ENCODE measurements at regions not wholly inside any gene's neighbourhood (a gene's known extent, or its start where the extent isn't known, plus 50 kb on each side); places are given as distances from the start of the nearest gene placed in this dataset.
"Not testable (repeated sequence)": the region's sequence is repeated elsewhere in the genome, so short reads cannot be mapped to it uniquely, and the experiment has no call there.

DNA sequence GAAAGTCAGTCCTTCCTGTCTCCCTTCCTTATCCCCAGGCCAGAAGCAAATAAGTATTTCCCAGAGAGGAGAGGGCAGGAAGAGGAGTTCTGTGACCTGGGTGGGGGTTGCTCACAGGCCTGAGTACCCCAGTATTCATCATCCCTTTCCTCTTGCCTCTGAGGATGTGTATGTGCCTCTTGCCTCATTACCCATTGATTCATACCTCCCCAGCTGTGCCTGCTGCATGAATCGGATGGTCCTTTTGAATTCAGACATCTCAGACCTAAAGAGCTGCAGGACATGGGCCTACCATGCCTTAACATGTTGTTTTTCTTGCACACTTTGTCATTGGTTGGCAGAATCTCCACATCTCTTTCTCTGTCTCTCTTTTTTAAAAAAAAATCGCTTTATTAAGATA is 112.8 kb upstream of the SHB start:
- no peak for DNase-seq

DNA sequence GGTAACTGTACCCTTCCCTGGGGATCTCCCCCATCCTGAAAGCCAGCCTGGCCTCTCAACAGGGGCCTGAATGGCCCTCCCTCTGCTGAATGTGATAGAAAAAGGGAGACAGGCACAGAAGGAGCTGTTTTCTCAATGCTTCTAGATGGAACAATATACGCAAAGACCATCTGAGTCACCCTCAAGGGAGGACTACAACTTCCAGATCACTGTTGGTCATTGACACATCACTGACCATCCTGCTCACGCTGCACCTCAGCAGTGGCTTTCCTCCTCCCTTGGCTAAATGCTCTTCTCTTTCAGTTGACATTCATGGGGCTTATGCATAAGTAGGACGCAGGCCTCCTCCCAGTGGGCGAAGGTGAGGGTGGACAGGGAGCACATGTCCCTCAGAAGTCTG is 112.2 kb upstream of the SHB start:
- DNase-seq: no peak

DNA sequence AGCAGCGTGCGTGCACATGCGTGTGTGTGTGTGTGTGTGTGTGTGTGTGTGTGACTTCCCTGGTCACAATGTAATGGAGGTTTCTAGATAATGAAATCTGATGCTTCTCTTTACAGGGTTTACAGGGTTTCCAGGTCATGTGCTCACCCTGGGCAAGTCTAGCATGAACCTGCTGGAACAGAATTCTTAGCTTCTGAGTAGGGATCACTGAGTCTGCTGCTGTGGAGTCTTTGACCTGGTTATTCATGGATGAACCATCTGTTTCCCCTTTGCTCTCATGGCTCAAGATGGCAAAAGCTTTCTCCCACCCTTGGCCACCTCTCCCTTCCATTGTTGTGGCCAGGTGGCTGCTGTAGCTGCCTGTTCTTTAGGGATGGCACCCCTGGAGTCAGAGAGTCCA is 111.6 kb upstream of the SHB start:
- no peak for DNase-seq

GRCh38 chr9:38179965-38180364 is 110.9 kb upstream of the SHB start:
- no peak for DNase-seq

DNA sequence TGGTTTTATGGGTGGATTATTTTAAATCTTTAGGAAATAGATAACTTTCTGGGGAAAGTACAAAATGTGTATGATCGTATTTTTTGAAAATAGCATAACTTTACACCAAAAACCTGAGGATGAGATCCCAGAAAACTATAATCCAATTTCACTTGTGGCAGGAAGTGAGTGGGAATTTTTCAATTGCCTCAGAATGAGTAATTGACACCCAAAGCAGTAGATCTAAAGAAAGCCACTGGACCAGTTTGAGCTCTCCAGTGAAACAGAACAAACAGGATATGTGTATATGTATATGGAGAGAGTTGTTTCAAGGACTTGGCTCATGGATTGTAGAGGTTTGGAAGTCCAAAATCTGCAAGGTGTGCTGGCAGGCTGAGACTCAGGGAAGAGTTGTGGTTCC is 109.2 kb upstream of the SHB start:
- DNase-seq: no peak

GRCh38 chr9:38177680-38178079 is 108.7 kb upstream of the SHB start:
- DNase-seq: no peak

- no peak for DNase-seq
Observed at GRCh38 chr9:38176251-38176650, 107.2 kb upstream of the SHB start.

DNA sequence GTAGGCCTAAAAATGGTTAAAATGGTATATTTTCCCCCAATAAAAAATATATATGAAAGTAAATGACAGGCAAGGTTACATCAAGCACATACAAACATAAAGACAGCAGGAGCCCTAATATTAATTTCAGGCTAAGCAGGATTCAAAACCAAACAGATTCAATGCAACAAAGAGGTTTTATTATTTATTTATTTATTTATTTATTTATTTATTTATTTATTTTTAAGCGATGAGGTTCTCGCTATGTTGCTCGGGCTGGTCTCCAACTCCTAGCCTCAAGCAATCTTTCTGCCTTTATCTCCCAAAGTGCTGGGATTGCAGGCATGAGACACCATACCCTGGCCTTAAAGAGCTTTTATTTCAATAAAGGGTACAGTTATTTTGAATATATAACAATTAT is 106.4 kb upstream of the SHB start:
- DNase-seq: no peak

DNA sequence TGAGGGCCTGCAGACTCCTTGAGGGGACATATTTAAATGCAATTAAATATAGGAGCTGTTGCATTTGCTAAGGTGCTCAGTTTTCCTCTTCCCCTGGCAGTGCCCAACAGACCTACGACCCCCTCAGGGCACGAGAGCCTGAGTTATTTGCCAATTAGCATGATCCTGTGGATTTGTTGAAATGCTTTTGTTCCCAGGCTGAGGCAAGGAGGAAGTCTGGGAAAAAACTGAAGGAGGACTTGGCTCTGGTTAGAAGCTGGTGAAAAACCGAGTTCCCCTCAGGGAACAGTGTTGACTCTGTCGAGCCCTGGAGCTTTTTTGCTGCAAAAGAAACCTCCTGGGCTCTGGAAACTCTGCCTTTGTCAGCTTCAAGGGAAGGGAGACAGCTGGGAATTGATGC is 103.6 kb upstream of the SHB start:
- DNase-seq: peak; percentile 51

DNA sequence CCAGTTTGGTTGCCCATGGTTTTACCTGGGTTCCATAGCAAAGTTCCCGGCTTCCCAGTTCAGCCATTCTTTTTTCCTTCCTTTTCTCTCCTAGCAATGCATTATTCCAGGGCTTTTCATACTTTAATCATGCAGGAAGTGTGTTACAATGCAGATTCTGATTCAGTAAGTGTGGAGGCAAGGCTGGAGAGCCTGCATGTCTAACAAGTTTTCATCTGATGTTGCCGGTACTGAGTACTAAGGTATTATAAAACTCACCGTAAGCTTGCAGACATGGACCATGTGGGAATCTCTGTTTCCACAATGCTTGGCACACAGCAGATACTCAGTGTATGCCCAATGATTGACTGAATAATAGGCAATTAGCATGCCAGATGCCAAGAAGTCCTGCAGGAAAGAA is 102.9 kb upstream of the SHB start:
- no peak for DNase-seq

GRCh38 chr9:38171538-38171884 is 102.5 kb upstream of the SHB start:
- no peak for DNase-seq

DNA sequence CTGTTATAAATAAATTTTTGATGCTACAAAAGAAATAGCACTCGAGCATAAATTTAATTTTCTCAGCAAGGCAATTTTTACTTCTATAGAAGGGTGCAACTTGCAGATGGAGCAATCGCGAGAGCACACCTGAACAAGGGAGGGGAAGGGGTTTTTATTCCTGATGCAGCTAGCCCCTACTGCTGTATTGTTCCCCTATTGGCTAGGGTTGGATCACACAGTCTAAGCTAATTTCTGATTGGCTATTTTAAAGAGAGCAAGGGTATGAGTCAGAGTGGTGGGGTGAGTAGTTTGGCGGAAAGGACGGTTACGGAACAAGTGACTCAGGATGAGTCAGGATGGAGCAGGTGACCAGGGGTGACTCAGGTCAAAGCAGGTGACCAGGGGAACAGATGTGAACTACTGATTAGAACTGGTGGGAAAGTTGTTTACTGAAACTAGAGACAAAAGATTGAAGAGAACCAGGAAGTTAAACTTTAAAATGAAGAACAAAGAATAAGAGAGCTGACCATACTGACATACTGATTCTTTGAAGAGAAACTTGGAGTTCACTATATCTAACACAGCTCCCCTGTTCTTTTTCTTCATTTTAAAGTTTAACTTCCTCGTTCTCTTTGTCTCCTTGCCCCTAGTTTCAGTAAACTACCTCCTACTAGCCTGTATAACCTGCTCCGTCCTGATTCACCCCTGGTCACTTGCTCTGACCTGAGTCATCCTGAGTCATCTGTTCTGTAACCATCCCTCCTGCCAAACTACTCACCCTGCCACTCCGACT is 101.9 kb upstream of the SHB start:
- not testable (repeated sequence) for DNase-seq

GRCh38 chr9:38170155-38170554 is 101.1 kb upstream of the SHB start:
- DNase-seq: not testable (repeated sequence)

DNA sequence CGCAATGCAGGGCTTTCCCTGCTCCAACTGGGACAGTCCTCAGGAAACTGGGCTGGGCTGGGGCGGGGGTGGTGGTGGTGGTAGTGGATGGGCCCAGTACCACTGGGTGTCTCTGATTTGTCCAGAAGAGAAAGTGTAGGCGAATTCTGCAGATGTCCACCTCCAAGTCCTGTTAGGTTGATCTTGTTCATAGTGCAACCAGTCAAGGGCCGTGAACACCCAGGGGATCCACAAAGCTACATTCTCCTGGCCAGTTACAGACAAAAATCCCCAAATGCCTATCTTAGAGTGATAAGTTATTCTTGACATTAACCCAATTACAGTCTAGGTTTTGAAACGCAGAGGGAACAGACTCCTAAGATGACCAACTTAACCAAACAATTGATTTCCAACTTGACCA is 97.5 kb upstream of the SHB start:
- no peak for DNase-seq

GRCh38 chr9:38164659-38165221 is 95.7 kb upstream of the SHB start:
- DNase-seq: no peak

- no peak for DNase-seq
Observed at GRCh38 chr9:38163518-38163917, 94.5 kb upstream of the SHB start.

DNA sequence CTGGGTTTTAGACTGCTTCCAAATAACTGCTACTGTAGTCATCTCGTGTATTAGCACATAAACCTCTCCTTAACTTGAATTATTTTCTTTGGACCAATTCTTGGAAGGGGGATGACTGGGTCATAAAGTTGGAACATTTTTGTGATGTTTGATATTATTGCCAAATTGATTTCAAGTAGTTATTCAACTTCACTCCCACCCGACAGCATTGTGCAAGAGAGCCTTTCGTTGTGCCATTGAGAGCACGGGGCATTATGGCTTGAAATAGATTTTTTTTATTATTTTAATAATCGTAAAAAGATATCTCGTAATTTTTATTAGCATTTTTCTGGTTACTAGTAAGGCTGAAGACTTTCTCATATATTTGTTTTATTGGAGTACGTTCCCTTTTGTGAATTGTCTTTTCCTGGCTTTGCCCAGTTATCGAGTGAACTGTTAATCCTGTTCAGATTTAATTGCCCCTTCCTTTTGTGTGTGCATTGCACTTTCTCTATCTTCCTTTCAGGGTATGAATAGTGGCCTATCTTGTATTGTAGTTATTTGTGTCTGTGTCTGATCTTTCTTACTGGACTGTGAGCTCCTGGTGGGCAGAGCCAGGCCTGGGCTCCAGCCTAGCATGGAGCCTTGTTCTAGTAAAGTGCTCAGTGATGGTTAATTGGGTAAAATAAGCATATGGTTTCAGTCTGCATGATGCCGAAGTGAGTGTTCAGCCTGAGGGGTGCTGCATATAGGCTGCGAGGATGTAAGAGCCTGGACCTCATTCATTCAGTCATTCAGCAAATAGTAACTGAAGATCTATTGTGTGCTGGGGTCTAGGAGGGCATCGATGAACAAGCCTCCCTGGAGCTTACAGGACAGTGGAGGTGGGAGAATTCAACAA is 93.5 kb upstream of the SHB start:
- no peak for DNase-seq

- peak; percentile 71 for DNase-seq
Observed at GRCh38 chr9:38160613-38161215, 91.7 kb upstream of the SHB start.

GRCh38 chr9:38159599-38159998 is 90.6 kb upstream of the SHB start:
- no peak for DNase-seq

DNA sequence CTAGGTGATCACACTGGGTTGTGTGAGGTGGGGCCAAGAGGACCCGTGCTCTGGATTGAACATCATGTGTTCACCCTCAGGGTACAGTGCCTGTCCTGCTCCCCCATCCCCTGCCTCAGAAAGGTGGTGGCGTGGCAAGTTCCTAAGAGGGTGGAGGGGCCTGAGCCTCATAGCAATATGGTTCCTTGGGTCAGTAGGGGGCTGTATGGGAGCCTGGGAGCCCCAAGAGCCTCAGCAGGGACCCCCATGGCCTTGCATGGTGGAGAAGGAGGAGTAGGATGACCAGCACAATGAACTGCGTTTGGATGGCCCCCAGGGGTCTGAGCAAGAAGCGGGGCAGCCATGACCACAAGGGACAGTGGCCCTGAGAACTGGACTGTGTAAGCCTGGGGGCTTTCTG is 89.6 kb upstream of the SHB start:
- DNase-seq: no peak

- DNase-seq: no peak
Observed at GRCh38 chr9:38157711-38158110, 88.7 kb upstream of the SHB start.

- peak; percentile 87 for DNase-seq
Observed at GRCh38 chr9:38154501-38155421, 85.7 kb upstream of the SHB start.

DNA sequence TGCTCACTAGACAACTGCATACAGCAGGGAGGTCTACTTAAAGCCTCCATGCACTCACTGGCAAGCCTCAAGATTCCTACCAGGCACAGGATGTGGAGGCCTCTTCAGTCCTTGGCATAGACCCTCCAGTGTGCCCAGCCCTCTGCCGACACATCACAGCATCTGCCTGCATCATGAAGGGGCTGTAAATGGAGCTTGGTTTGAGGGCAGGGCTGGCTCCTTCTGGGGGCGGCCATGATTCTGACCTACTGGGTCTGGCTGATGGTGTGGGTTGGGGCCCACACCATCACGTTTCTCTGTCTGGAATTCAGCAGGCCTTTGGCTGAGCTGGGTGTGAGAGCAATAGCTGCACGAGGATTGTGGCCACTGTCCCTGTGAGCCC is 84.9 kb upstream of the SHB start:
- no peak for DNase-seq
